Progenitor cell of endocrine pancreas (in vitro differentiated cells): ENCODE measurements at regions not wholly inside any gene's neighbourhood (a gene's known extent, or its start where the extent isn't known, plus 50 kb on each side); places are given as distances from the start of the nearest gene placed in this dataset.
"Not testable (repeated sequence)": the region's sequence is repeated elsewhere in the genome, so short reads cannot be mapped to it uniquely, and the experiment has no call there.

ENCODE experiments used
- DNase-seq: peaks from one replicate; pipeline ENCODE4 v3.0.0; 2021; ENCODE audit warnings: low spot score; ENCODE audit not compliant: unreplicated experiment
- H3K27ac Mint-ChIP-seq: 2 replicates; pipeline ENCODE4 v1.8.0; 2021; ENCODE audit warnings: mild to moderate bottlenecking, moderate library complexity, mixed read lengths
- H3K27me3 Mint-ChIP-seq: 2 replicates; pipeline ENCODE4 v1.8.0; 2021; ENCODE audit warnings: mixed read lengths
- H3K36me3 Mint-ChIP-seq: 2 replicates; pipeline ENCODE4 v1.8.0; 2022; ENCODE audit warnings: mixed read lengths; ENCODE audit not compliant: insufficient read depth
- H3K4me1 Mint-ChIP-seq: 2 replicates; pipeline ENCODE4 v1.8.0; 2021; ENCODE audit warnings: low read depth, mixed read lengths
- H3K4me3 Mint-ChIP-seq: 2 replicates; pipeline ENCODE4 v1.8.0; 2021; ENCODE audit warnings: low read depth, mild to moderate bottlenecking, moderate library complexity, mixed read lengths
- H3K9me3 Mint-ChIP-seq: 2 replicates; pipeline ENCODE4 v1.8.0; 2021; ENCODE audit warnings: low read depth, mixed read lengths
- TF ChIP-seq, protein P1 (sequence below): fragments of 200-600 bp; sonication (generic); IDR thresholded peaks from one replicate; pipeline ENCODE4 v1.5.0; 2021; ENCODE audit warnings: antibody characterized with exemption, mild to moderate bottlenecking; ENCODE audit not compliant: unreplicated experiment

DNA sequence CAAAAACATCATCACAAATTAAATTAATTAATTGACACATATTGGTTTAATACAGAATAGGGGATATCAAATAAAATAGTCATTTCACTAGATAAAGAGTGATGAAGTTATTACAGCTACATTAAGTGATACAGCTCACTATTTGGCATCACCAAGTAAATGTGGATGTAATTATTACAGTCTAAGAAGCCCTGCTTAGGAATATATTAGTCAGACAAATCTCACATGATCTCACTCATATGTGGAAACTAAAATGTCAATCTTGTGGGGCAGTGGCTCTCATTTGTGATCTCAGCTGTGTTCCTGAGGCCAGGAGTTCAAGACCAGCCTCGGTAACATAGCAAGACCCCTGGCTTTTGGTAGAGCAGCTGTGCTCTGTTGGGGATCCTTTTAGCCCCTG lies 233.4 kb upstream of the RGMB start:
- peaks cover 2% of the 10 kb centered on the region for H3K36me3 Mint-ChIP-seq
- no peak overlapping the region for H3K4me3 Mint-ChIP-seq
- H3K4me1 Mint-ChIP-seq, result no peaks in the 10 kb centered on the region
- no peak overlapping the region for H3K27ac Mint-ChIP-seq
- TF ChIP-seq, protein P1, sequence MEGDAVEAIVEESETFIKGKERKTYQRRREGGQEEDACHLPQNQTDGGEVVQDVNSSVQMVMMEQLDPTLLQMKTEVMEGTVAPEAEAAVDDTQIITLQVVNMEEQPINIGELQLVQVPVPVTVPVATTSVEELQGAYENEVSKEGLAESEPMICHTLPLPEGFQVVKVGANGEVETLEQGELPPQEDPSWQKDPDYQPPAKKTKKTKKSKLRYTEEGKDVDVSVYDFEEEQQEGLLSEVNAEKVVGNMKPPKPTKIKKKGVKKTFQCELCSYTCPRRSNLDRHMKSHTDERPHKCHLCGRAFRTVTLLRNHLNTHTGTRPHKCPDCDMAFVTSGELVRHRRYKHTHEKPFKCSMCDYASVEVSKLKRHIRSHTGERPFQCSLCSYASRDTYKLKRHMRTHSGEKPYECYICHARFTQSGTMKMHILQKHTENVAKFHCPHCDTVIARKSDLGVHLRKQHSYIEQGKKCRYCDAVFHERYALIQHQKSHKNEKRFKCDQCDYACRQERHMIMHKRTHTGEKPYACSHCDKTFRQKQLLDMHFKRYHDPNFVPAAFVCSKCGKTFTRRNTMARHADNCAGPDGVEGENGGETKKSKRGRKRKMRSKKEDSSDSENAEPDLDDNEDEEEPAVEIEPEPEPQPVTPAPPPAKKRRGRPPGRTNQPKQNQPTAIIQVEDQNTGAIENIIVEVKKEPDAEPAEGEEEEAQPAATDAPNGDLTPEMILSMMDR, result no peak
- peaks cover 22% of the 10 kb centered on the region for H3K9me3 Mint-ChIP-seq
- DNase-seq, result no peak
- no peaks in the 10 kb centered on the region for H3K27me3 Mint-ChIP-seq

DNA sequence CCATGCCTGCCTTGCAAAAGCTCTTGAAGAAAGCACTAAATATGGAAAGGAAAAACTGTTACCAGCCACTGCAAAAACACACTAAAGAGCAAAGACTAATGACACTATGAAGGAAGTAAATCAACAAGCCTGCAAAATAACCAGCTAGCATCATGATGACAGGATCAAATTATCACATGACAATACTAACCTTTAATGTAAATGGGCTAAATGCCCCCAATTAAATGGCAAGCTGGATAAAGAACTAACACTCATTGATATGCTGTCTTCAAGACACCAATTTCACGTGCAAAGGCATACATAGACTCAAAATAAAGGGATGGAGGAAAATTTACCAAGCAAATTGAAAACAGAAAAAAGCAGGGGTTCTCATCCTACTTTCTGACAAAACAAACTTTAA lies 231.8 kb upstream of the RGMB start:
- H3K27me3 Mint-ChIP-seq, result no peaks in the 10 kb centered on the region
- DNase-seq, result no peak
- H3K27ac Mint-ChIP-seq, result no peak overlapping the region
- H3K4me3 Mint-ChIP-seq, result no peak overlapping the region
- no peaks in the 10 kb centered on the region for H3K4me1 Mint-ChIP-seq
- H3K9me3 Mint-ChIP-seq, result peaks cover 22% of the 10 kb centered on the region
- TF ChIP-seq, protein P1, result no peak
- peaks cover 2% of the 10 kb centered on the region for H3K36me3 Mint-ChIP-seq

DNA sequence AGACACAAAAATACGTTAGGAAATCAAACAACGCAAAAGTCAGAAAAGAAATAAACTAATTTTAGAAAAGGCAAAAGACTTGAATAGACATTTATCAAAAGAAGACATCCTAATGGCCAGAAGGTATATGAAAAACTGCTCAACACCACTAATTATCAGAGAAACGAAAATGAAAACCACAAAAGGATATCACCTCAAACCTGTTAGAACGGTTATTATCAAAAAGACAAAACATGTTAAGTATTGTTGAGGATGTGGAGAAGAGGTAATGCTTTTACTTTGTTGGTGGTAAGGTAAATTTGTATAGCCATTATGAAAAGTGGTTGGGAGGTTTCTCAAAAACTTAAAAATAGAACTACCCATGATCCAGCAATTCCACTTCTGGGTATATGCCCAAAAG lies 230.0 kb upstream of the RGMB start:
- no peaks in the 10 kb centered on the region for H3K27me3 Mint-ChIP-seq
- no peaks in the 10 kb centered on the region for H3K4me1 Mint-ChIP-seq
- peaks cover 22% of the 10 kb centered on the region for H3K9me3 Mint-ChIP-seq
- peaks cover 2% of the 10 kb centered on the region for H3K36me3 Mint-ChIP-seq
- no peak for DNase-seq
- TF ChIP-seq, protein P1, result no peak
- no peak overlapping the region for H3K4me3 Mint-ChIP-seq
- no peak overlapping the region for H3K27ac Mint-ChIP-seq

DNA sequence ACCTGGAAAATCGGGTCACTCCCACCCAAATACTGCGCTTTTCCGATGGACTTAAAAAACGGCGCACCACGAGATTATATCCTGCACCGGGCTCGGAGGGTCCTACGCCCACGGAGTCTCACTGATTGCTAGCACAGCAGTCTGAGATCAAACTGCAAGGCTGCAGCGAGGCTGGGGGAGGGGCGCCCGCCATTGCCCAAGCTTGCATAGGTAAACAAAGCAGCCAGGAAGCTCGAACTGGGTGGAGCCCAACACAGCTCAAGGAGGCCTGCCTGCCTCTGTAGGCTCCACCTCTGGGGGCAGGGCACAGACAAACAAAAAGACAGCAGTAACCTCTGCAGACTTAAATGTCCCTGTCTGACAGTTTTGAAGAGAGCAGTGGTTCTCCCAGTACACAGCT lies 226.5 kb upstream of the RGMB start:
- H3K4me3 Mint-ChIP-seq, H3K27me3 Mint-ChIP-seq, H3K27ac Mint-ChIP-seq, DNase-seq, H3K4me1 Mint-ChIP-seq, H3K36me3 Mint-ChIP-seq: not testable (repeated sequence)
- peaks cover 11% of the 10 kb centered on the region for H3K9me3 Mint-ChIP-seq

DNA sequence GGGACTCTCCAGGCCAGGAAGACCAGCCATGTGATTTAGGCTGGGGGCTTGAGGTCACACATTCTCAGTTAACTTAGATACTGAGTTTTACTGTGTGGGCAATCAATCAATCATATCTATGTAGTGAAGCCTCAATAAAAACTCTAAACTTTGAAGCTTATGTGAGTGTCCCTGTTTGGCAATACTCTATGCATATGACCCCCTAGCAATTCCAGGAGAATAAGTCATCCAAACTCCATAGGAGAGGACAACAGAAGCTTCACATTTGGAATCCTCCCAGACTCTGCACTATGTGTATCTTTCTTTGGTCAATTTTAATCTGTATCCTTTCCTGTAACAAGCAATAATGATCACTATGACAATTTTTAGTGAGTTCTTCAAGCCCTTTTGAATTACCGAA lies 216.8 kb upstream of the RGMB start:
- Mint-ChIP-seq H3K4me1 (no peaks in the 10 kb centered on the region), H3K27ac (no peak overlapping the region), H3K9me3 (no peaks in the 10 kb centered on the region), H3K27me3 (no peaks in the 10 kb centered on the region), H3K4me3 (no peak overlapping the region), H3K36me3 (no peaks in the 10 kb centered on the region)
- TF ChIP-seq, protein P1, result no peak
- DNase-seq, result no peak

DNA sequence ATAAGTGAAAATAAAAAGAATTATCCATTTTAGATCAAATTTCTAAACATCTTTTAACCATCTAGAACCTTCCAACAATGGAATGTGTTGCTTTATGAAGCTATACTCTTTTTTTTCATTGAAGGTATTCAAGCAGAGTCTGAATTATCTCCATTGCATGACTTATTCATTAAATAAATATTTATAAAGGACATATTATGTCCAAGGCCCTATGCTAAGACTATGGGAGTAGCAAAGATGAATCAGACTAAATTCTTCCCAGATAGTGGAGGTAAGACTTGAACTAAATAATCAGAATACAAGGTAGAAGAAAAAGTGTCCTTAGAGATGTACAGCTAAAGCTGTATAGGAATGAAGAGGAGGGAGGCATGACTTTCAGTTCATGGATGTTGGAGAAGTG lies 215.5 kb upstream of the RGMB start:
- Mint-ChIP-seq H3K9me3 (no peaks in the 10 kb centered on the region), H3K4me1 (no peaks in the 10 kb centered on the region), H3K36me3 (no peaks in the 10 kb centered on the region), H3K27me3 (no peaks in the 10 kb centered on the region), H3K27ac (no peak overlapping the region), H3K4me3 (no peak overlapping the region)
- DNase-seq, result no peak
- TF ChIP-seq, protein P1, result no peak
